ENCODE measurements at regions not wholly inside any gene's neighbourhood (a gene's known extent, or its start where the extent isn't known, plus 50 kb on each side); places are given as distances from the start of the nearest gene placed in this dataset.

DNA sequence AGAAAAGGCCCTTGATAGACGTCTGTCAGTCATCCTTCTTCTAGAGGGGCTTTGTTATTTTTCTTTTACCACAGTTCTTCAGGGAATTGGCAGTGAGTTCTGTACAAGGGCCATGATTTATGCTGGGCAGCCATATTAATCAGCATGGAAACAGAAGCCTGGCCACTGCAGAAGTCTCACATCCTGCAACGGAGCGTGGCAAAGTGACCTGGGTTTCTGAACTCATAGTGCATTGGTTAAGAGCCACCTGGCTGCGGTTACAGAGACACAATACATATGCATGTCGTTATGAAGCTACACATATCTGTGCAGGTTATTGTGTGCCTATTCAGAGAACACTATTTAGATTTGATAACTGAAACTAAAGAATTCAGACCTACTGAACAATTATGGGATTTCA is 419.4 kb upstream of the CELF2 start:
- no peak for TF ChIP-seq POLR2A (IDR thresholded peaks at IDR 0.05; ENCODE audit: low read depth, low read length)
- no peak for TF ChIP-seq TAF1 (IDR thresholded peaks at IDR 0.05; ENCODE audit: borderline replicate concordance, low read depth, low read length)
- no peak for TF ChIP-seq POLR2AphosphoS5 (IDR thresholded peaks at IDR 0.05; ENCODE audit: low read depth, low read length)
